GM18508 (cell line): ENCODE measurements at regions not wholly inside any gene's neighbourhood (a gene's known extent, or its start where the extent isn't known, plus 50 kb on each side); places are given as distances from the start of the nearest gene placed in this dataset.
"Not testable (repeated sequence)": the region's sequence is repeated elsewhere in the genome, so short reads cannot be mapped to it uniquely, and the experiment has no call there.

Source experiments
- ATAC-seq: cut with Tn5 transposase; IDR thresholded peaks from one replicate; pipeline ENCODE4 v1.9.1; 2021; ENCODE audit warnings: moderate number of reproducible peaks; ENCODE audit not compliant: insufficient read depth, unreplicated experiment

DNA sequence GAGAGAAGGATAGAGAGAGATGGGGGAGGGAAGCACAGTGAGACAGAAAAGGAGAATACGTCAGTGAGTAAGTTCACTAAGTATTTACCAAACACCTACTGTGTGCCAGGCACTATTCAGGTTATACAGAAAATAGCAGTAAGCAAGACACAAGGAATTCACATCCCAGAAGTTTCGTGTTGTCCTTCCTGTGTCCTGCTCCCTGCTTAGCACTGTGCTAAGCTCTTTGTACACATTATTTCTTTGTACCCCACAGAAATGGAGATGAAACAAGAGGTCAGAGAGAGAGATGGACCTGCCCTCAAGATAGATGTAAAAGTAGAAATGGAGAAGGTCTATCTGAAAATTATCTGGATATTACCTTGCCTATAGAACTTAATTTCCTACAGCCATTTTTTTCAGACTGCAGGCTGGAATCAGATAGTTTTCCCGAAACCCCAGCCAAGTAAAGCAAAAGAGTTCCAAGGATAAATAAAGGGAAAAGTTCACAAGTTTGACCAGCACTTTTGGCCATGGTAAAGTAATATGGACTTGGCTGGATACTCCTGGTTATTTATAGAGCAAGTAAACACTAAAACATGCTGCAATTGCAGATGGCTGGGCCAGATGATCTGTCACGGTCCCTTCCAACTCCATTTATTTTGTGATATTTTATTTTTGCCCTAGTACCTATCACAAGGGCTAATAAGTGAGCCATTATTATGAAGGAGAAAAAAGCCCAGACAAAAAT lies 353.7 kb upstream of the SLC7A11 start:
- ATAC-seq: no peak

DNA sequence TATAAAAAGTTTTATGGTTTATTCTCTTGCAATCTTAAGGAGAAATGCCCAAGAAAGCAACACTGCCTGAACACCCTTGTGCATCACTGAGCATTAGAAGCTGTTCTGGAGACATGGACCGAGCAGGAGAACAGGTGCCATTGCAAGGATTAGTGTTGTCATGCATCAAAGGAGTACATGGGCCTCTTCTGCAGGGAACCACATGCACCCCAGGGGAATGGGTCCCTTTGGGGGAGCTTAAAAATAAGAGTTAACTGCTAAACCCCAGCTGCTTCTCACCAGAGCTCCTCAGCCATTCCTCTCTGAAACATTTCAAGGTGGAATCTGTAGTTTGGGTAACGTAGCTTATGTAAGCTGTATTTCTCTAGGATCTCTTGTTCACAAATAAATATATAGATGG lies 353.0 kb upstream of the SLC7A11 start:
- ATAC-seq: no peak

- ATAC-seq: no peak
Observed at GRCh38 chr4:138592796-138593195, 350.6 kb upstream of the SLC7A11 start.

- ATAC-seq: no peak
Observed at GRCh38 chr4:138591808-138592207, 349.7 kb upstream of the SLC7A11 start.

GRCh38 chr4:138588501-138588900 lies 346.4 kb upstream of the SLC7A11 start:
- ATAC-seq: no peak

DNA sequence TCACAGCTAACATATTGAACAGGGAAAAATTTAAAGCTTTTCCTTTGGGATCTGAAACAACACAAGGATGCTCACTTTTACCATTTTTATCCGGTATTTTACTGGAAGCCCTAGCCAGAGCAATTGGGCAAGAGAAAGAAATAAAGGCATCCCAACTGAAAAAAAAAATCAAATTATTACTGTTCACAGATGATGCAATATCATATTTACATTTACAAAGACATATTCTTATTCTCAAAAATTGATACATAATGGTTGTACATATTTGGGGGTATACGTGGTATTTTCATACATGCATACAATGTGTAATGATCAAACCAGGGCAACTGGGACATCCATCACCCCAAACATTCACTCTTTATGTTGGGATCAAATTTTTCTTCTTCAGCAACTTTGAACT lies 337.0 kb upstream of the SLC7A11 start:
- ATAC-seq: no peak

GRCh38 chr4:138577826-138578225 lies 335.7 kb upstream of the SLC7A11 start:
- ATAC-seq: not testable (repeated sequence)

GRCh38 chr4:138577145-138577544 lies 335.0 kb upstream of the SLC7A11 start:
- ATAC-seq: no peak

GRCh38 chr4:138576684-138577083 lies 334.5 kb upstream of the SLC7A11 start:
- no peak for ATAC-seq

GRCh38 chr4:138573246-138573645 lies 331.1 kb upstream of the SLC7A11 start:
- ATAC-seq: no peak

GRCh38 chr4:138572007-138572406 lies 329.9 kb upstream of the SLC7A11 start:
- ATAC-seq: no peak

GRCh38 chr4:138567696-138568095 lies 325.5 kb upstream of the SLC7A11 start:
- ATAC-seq: no peak

DNA sequence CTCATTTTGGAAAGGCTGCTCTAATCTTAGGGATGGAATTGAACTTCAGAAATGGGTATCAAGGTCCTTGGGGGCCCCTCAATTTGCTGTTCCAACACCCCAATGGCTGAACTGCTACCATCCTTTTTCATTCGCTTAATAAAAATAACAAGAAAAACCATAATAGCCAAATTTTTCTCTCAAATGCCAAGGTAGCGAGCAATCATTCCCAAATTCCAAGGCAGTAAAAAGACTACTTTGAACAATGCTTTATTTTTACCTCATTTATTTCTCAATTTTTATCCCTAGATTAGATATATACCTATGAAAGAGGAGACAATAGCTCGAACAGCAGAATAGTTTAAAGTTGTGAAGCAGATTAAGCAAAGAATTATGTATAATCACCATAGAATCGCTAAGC lies 323.4 kb upstream of the SLC7A11 start:
- no peak for ATAC-seq

DNA sequence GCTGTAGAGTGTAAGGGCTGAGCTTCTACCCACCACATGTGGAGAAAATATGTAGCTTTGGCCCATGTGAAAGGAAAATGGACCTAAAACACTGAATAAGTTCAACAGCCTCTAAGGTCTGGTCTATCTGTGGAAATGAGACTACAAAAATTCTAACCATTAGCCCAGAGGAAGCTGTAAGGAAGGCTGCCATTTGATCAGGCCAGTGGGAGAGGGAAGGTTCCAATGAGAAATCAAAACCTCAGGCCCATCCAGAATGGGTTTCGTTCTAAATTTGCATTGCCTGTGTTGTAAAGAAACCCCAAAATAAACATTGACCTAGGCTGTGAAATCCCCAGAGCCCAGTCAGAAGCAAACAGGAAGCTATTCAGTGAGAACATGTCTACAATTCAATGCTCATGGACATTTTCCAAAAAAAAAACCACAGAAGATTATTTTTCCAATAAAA lies 320.4 kb upstream of the SLC7A11 start:
- no peak for ATAC-seq

DNA sequence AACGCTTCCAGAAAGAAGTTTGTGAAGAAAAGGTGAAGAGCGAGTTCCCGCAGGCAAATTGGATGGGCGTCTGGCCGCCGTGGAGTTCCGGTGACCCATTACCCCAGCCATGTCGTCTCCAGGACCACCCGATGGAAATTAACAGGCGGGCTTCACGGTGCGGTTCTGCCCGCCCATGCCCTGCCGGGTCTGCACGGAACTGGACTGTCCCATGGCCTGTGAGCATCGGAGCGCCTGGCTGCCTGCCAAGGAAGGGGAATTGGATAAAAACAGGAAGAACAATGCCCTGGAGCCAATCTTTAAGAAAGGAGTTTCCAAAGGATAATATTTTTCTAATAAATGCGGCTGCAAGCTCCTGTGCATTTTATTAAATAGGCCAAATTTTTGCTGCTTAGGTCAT lies 319.8 kb upstream of the SLC7A11 start:
- ATAC-seq: no peak

GRCh38 chr4:138561276-138561880 lies 319.2 kb upstream of the SLC7A11 start:
- no peak for ATAC-seq

DNA sequence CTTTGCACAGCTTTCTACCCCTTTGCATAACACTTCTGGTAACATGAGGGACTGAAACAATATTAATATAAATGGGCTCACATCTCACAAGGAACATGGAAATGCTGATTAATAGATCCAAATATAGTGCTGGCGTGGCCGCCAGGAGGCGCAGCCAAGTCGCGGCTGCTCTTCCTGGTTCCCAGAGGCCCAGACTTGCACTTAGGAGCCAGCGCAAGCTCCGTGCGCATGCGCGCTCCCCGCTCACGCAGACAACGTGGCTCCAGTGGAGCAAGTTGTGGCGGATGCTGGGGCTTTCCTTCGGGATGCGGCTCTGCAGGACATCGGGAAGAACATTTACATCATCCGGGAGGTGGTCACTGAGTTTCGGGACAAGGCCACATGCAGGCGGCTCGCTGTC lies 318.3 kb upstream of the SLC7A11 start:
- no peak for ATAC-seq

GRCh38 chr4:138558886-138559285 lies 316.7 kb upstream of the SLC7A11 start:
- no peak for ATAC-seq

DNA sequence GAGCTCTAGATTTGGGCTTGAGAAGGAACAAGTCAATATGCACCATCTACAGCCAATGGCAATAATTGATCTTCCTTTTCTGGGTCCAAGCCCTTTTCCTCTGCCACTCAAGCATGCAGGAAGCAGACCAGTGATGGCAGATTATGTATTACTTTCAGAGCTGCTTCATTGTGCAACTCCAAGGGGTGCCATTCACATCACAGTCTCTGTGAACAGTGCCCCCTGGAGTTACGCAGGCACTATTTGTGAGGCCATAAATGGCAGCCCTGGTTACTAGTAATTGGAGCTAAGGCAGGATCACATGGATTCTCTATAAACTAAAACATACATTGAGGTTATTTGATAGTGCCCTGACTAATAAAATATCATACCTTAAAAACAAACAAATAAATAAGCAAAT lies 313.4 kb upstream of the SLC7A11 start:
- ATAC-seq: no peak

GRCh38 chr4:138555108-138555507 lies 313.0 kb upstream of the SLC7A11 start:
- no peak for ATAC-seq

- ATAC-seq: no peak
Observed at GRCh38 chr4:138553001-138553845, 311.1 kb upstream of the SLC7A11 start.
